Progenitor cell of endocrine pancreas (in vitro differentiated cells): ENCODE measurements at regions not wholly inside any gene's neighbourhood (a gene's known extent, or its start where the extent isn't known, plus 50 kb on each side); places are given as distances from the start of the nearest gene placed in this dataset.
A peak's percentile ranks its signal among the peaks of the same experiment; 100 is the strongest.

Experiments used
- DNase-seq: peaks from one replicate; pipeline ENCODE4 v3.0.0; 2021; ENCODE audit warnings: low spot score; ENCODE audit not compliant: unreplicated experiment
- H3K27ac Mint-ChIP-seq: 2 replicates; pipeline ENCODE4 v1.8.0; 2021; ENCODE audit warnings: mild to moderate bottlenecking, moderate library complexity, mixed read lengths
- H3K27me3 Mint-ChIP-seq: 2 replicates; pipeline ENCODE4 v1.8.0; 2021; ENCODE audit warnings: mixed read lengths
- H3K36me3 Mint-ChIP-seq: 2 replicates; pipeline ENCODE4 v1.8.0; 2022; ENCODE audit warnings: mixed read lengths; ENCODE audit not compliant: insufficient read depth
- H3K4me1 Mint-ChIP-seq: 2 replicates; pipeline ENCODE4 v1.8.0; 2021; ENCODE audit warnings: low read depth, mixed read lengths
- H3K4me3 Mint-ChIP-seq: 2 replicates; pipeline ENCODE4 v1.8.0; 2021; ENCODE audit warnings: low read depth, mild to moderate bottlenecking, moderate library complexity, mixed read lengths
- H3K9me3 Mint-ChIP-seq: 2 replicates; pipeline ENCODE4 v1.8.0; 2021; ENCODE audit warnings: low read depth, mixed read lengths
- CTCF ChIP-seq: fragments of 200-600 bp; sonication (generic); IDR thresholded peaks from one replicate; pipeline ENCODE4 v1.5.0; 2021; ENCODE audit warnings: antibody characterized with exemption, mild to moderate bottlenecking; ENCODE audit not compliant: unreplicated experiment

GRCh38 chr16:16788004-16788403 lies 409.1 kb downstream of the NPIPA7 start:
- no peak for DNase-seq
- no peaks in the 10 kb centered on the region for H3K27me3 Mint-ChIP-seq
- no peaks in the 10 kb centered on the region for H3K36me3 Mint-ChIP-seq
- H3K4me3 Mint-ChIP-seq = no peak overlapping the region
- peak overlapping the region; percentile 14 for H3K27ac Mint-ChIP-seq
- peaks cover 11% of the 10 kb centered on the region for H3K9me3 Mint-ChIP-seq
- no peak for TF ChIP-seq CTCF
- H3K4me1 Mint-ChIP-seq = no peaks in the 10 kb centered on the region

GRCh38 chr16:16790597-16790996 lies 411.7 kb downstream of the NPIPA7 start:
- H3K27ac Mint-ChIP-seq = no peak overlapping the region

GRCh38 chr16:16791051-16791450 lies 412.1 kb downstream of the NPIPA7 start:
- H3K4me3 Mint-ChIP-seq = no peak overlapping the region
- H3K36me3 Mint-ChIP-seq = no peaks in the 10 kb centered on the region
- DNase-seq = no peak
- H3K4me1 Mint-ChIP-seq = no peaks in the 10 kb centered on the region
- H3K27ac Mint-ChIP-seq = no peak overlapping the region
- H3K27me3 Mint-ChIP-seq = peaks cover 9% of the 10 kb centered on the region
- no peak for TF ChIP-seq CTCF
- peaks cover 11% of the 10 kb centered on the region for H3K9me3 Mint-ChIP-seq

More at GRCh38 chr16:16790597-16790996, 411.7 kb downstream of the NPIPA7 start:
- H3K4me1 Mint-ChIP-seq = no peaks in the 10 kb centered on the region
- peaks cover 9% of the 10 kb centered on the region for H3K27me3 Mint-ChIP-seq
- no peaks in the 10 kb centered on the region for H3K36me3 Mint-ChIP-seq
- H3K9me3 Mint-ChIP-seq = peaks cover 11% of the 10 kb centered on the region
- no peak for DNase-seq
- H3K4me3 Mint-ChIP-seq = no peak overlapping the region
- no peak for TF ChIP-seq CTCF

- Mint-ChIP-seq H3K4me1 (no peaks in the 10 kb centered on the region), H3K27ac (no peak overlapping the region), H3K9me3 (peaks cover under 1% of the 10 kb centered on the region), H3K27me3 (peaks cover 17% of the 10 kb centered on the region), H3K36me3 (no peaks in the 10 kb centered on the region), H3K4me3 (no peak overlapping the region)
- no peak for TF ChIP-seq CTCF
- no peak for DNase-seq
Observed at GRCh38 chr16:16797239-16797638, 418.3 kb downstream of the NPIPA7 start.

GRCh38 chr16:16798504-16798903 lies 419.6 kb downstream of the NPIPA7 start:
- H3K4me3 Mint-ChIP-seq = no peak overlapping the region
- H3K36me3 Mint-ChIP-seq = no peaks in the 10 kb centered on the region
- no peaks in the 10 kb centered on the region for H3K4me1 Mint-ChIP-seq
- H3K9me3 Mint-ChIP-seq = no peaks in the 10 kb centered on the region
- TF ChIP-seq CTCF = no peak
- DNase-seq = no peak
- no peak overlapping the region for H3K27ac Mint-ChIP-seq
- H3K27me3 Mint-ChIP-seq = peaks cover 17% of the 10 kb centered on the region
